Neural cell (in vitro differentiated cells): ENCODE measurements at regions not wholly inside any gene's neighbourhood (a gene's known extent, or its start where the extent isn't known, plus 50 kb on each side); places are given as distances from the start of the nearest gene placed in this dataset.
A peak's percentile ranks its signal among the peaks of the same experiment; 100 is the strongest.

Experiments
- EP300 ChIP-seq: fragments of 450-650 bp; conservative IDR thresholded peaks from 2 replicates; pipeline ENCODE4 v1.6.1; 2014; ENCODE audit warnings: antibody characterized with exemption, mild to moderate bottlenecking, moderate library complexity; ENCODE audit not compliant: poor library complexity, severe bottlenecking
- EZH2 ChIP-seq: fragments of 200-600, 300-800 bp; shearing (Covaris generic), sonication (generic); IDR thresholded peaks from 2 replicates; pipeline ENCODE4 v1.6.1; 2014; ENCODE audit warnings: antibody characterized with exemption, low read length, borderline replicate concordance, mild to moderate bottlenecking; ENCODE audit not compliant: insufficient read depth, poor library complexity, severe bottlenecking
- POLR2AphosphoS5 ChIP-seq: IDR thresholded peaks from 2 replicates; pipeline ENCODE4 v1.6.1; 2012
- RAD21 ChIP-seq: fragments of 450-650 bp; conservative IDR thresholded peaks from 2 replicates; pipeline ENCODE4 v1.6.1; 2014; ENCODE audit warnings: antibody characterized with exemption, mild to moderate bottlenecking, moderate library complexity
- SMC3 ChIP-seq: fragments of 450-650 bp; conservative IDR thresholded peaks from 2 replicates; pipeline ENCODE4 v1.6.1; 2014; ENCODE audit warnings: antibody characterized with exemption, mild to moderate bottlenecking, moderate library complexity; ENCODE audit not compliant: poor library complexity
- TAF1 ChIP-seq: IDR thresholded peaks from 2 replicates; pipeline ENCODE4 v1.6.1; 2012; ENCODE audit warnings: low read depth
- TF ChIP-seq, protein P1 (sequence below): fragments of 450-650 bp; IDR thresholded peaks from 2 replicates; pipeline ENCODE4 v1.5.1; 2014; ENCODE audit warnings: antibody characterized with exemption, mild to moderate bottlenecking, moderate library complexity; ENCODE audit not compliant: poor library complexity, severe bottlenecking
- TF ChIP-seq, protein P2 (sequence below): IDR thresholded peaks from 2 replicates; pipeline ENCODE4 v1.6.1; 2012; ENCODE audit warnings: borderline replicate concordance

DNA sequence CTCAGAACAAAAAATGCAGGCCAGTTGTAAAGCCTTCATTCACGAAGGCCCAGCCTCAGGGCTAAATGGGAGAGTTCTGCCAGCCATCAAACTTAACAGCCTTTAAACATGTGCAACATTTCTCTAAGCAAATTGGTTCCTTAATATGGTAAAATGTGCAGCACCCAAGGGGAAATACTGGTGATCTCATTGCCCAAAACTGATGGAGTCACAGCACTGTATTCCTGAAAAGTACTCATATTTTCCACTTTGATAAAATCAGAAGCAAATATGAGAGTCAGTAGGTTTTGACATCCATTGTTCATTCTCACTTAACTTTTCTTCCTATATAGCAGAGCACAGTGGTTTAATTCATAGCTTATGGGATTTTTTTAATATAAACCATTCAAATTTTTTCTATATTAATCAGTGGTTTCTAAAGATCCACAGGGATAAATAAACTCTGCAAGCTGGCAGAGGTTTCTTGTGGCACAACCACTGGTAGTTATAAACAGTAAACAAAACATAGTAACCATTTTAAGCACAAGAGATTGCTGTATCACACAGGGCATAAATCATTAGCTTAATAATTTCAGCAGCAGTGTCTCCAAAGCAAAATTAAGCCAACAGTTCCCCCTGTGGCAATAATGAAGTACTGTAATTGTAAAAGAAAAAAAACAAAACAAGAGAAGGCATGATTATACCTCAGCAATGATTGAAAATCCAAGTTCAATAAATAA lies 106.9 kb upstream of the LYPLAL1 start:
- TF ChIP-seq, protein P1, sequence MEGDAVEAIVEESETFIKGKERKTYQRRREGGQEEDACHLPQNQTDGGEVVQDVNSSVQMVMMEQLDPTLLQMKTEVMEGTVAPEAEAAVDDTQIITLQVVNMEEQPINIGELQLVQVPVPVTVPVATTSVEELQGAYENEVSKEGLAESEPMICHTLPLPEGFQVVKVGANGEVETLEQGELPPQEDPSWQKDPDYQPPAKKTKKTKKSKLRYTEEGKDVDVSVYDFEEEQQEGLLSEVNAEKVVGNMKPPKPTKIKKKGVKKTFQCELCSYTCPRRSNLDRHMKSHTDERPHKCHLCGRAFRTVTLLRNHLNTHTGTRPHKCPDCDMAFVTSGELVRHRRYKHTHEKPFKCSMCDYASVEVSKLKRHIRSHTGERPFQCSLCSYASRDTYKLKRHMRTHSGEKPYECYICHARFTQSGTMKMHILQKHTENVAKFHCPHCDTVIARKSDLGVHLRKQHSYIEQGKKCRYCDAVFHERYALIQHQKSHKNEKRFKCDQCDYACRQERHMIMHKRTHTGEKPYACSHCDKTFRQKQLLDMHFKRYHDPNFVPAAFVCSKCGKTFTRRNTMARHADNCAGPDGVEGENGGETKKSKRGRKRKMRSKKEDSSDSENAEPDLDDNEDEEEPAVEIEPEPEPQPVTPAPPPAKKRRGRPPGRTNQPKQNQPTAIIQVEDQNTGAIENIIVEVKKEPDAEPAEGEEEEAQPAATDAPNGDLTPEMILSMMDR = peak; percentile 48
- TF ChIP-seq POLR2AphosphoS5 = no peak
- TF ChIP-seq EZH2 = no peak
- no peak for TF ChIP-seq TAF1
- TF ChIP-seq EP300 = no peak
- TF ChIP-seq, protein P2, sequence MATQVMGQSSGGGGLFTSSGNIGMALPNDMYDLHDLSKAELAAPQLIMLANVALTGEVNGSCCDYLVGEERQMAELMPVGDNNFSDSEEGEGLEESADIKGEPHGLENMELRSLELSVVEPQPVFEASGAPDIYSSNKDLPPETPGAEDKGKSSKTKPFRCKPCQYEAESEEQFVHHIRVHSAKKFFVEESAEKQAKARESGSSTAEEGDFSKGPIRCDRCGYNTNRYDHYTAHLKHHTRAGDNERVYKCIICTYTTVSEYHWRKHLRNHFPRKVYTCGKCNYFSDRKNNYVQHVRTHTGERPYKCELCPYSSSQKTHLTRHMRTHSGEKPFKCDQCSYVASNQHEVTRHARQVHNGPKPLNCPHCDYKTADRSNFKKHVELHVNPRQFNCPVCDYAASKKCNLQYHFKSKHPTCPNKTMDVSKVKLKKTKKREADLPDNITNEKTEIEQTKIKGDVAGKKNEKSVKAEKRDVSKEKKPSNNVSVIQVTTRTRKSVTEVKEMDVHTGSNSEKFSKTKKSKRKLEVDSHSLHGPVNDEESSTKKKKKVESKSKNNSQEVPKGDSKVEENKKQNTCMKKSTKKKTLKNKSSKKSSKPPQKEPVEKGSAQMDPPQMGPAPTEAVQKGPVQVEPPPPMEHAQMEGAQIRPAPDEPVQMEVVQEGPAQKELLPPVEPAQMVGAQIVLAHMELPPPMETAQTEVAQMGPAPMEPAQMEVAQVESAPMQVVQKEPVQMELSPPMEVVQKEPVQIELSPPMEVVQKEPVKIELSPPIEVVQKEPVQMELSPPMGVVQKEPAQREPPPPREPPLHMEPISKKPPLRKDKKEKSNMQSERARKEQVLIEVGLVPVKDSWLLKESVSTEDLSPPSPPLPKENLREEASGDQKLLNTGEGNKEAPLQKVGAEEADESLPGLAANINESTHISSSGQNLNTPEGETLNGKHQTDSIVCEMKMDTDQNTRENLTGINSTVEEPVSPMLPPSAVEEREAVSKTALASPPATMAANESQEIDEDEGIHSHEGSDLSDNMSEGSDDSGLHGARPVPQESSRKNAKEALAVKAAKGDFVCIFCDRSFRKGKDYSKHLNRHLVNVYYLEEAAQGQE = no peak
- TF ChIP-seq RAD21 = peak; percentile 61
- no peak for TF ChIP-seq SMC3
